GM12864 (cell line): ENCODE measurements at regions not wholly inside any gene's neighbourhood (a gene's known extent, or its start where the extent isn't known, plus 50 kb on each side); places are given as distances from the start of the nearest gene placed in this dataset.
A peak's percentile ranks its signal among the peaks of the same experiment; 100 is the strongest.

ENCODE experiments used
- DNase-seq: peaks from one replicate; pipeline ENCODE4 v3.0.0-alpha.2; 2011; ENCODE audit warnings: low read depth
- H3K4me3 ChIP-seq: 2 replicates; pipeline ENCODE4 v1.5.1; 2011; ENCODE audit warnings: mild to moderate bottlenecking, low read depth, low read length, control low read depth
- CTCF ChIP-seq: IDR thresholded peaks from 2 replicates; pipeline ENCODE4 v1.5.1; 2011; ENCODE audit warnings: low read depth, mild to moderate bottlenecking, moderate library complexity, low read length, control low read depth, inconsistent platforms; ENCODE audit errors: missing control alignments

GRCh38 chr6:10030942-10031537 is 383.8 kb downstream of the TFAP2A start:
- TF ChIP-seq CTCF: peak; percentile 51
- peak; percentile 1 for DNase-seq
- no peak overlapping the region for H3K4me3 ChIP-seq

GRCh38 chr6:10028222-10028621 is 386.7 kb downstream of the TFAP2A start:
- no peak for TF ChIP-seq CTCF
- DNase-seq: no peak

GRCh38 chr6:10019851-10020250 is 395.0 kb downstream of the TFAP2A start:
- no peak for DNase-seq
- H3K4me3 ChIP-seq: no peak overlapping the region
- no peak for TF ChIP-seq CTCF

More at GRCh38 chr6:10028222-10028621, 386.7 kb downstream of the TFAP2A start:
- H3K4me3 ChIP-seq: no peak overlapping the region

- no peak overlapping the region for H3K4me3 ChIP-seq
- no peak for TF ChIP-seq CTCF
- no peak for DNase-seq
Measured at GRCh38 chr6:10014557-10014956, 400.3 kb downstream of the TFAP2A start.

- no peak for DNase-seq
- TF ChIP-seq CTCF: no peak
- no peak overlapping the region for H3K4me3 ChIP-seq
Measured at GRCh38 chr6:10000551-10000950, 414.3 kb downstream of the TFAP2A start.

GRCh38 chr6:9999796-10000195 is 415.1 kb downstream of the TFAP2A start:
- no peak overlapping the region for H3K4me3 ChIP-seq
- TF ChIP-seq CTCF: no peak
- no peak for DNase-seq

- no peak for TF ChIP-seq CTCF
- no peak overlapping the region for H3K4me3 ChIP-seq
- DNase-seq: no peak
Measured at GRCh38 chr6:9986273-9986672, 428.6 kb downstream of the TFAP2A start.
